ENCODE measurements at regions not wholly inside any gene's neighbourhood (a gene's known extent, or its start where the extent isn't known, plus 50 kb on each side); places are given as distances from the start of the nearest gene placed in this dataset.
"Not testable (repeated sequence)": the region's sequence is repeated elsewhere in the genome, so short reads cannot be mapped to it uniquely, and the experiment has no call there.

- DNase-seq: no peak
Measured at GRCh38 chr7:149561072-149561471, 63.5 kb upstream of the ZNF746 start.

- DNase-seq: no peak
Measured at GRCh38 chr7:149559711-149560110, 62.1 kb upstream of the ZNF746 start.

GRCh38 chr7:149558149-149558861, 60.7 kb upstream of the ZNF746 start:
- DNase-seq: no peak

GRCh38 chr7:149556525-149556924, 58.9 kb upstream of the ZNF746 start:
- not testable (repeated sequence) for DNase-seq

- not testable (repeated sequence) for DNase-seq
Measured at GRCh38 chr7:149554821-149555220, 57.2 kb upstream of the ZNF746 start.

GRCh38 chr7:149553991-149554390, 56.4 kb upstream of the ZNF746 start:
- DNase-seq: not testable (repeated sequence)

- no peak for DNase-seq
Measured at GRCh38 chr7:149552799-149553198, 55.2 kb upstream of the ZNF746 start.
